ENCODE measurements at regions not wholly inside any gene's neighbourhood (a gene's known extent, or its start where the extent isn't known, plus 50 kb on each side); places are given as distances from the start of the nearest gene placed in this dataset.

DNA sequence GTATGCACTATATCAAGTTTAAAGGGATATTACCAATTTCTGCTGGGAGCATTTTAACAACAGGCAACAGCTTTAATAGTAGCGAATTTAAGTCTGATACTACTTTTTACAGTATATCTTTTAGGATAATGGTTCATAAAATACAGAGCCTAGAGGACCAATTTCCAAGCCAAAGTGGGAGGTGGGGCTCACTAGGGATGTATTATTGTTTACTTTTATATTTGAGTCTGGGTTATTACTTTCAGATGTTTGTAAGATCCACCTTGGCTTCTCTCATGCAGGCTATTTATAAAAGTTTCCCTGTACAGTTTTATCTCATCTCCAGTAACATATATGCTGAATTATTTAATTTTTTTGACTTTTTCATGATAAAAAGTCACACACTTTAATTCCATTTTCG is 242.0 kb downstream of the CMPK2 start:
- H3K27ac ChIP-seq, result no peak overlapping the region
- no peak for TF ChIP-seq ZFX (IDR thresholded peaks at IDR 0.05; ENCODE audit: borderline replicate concordance)
- TF ChIP-seq, protein P1, sequence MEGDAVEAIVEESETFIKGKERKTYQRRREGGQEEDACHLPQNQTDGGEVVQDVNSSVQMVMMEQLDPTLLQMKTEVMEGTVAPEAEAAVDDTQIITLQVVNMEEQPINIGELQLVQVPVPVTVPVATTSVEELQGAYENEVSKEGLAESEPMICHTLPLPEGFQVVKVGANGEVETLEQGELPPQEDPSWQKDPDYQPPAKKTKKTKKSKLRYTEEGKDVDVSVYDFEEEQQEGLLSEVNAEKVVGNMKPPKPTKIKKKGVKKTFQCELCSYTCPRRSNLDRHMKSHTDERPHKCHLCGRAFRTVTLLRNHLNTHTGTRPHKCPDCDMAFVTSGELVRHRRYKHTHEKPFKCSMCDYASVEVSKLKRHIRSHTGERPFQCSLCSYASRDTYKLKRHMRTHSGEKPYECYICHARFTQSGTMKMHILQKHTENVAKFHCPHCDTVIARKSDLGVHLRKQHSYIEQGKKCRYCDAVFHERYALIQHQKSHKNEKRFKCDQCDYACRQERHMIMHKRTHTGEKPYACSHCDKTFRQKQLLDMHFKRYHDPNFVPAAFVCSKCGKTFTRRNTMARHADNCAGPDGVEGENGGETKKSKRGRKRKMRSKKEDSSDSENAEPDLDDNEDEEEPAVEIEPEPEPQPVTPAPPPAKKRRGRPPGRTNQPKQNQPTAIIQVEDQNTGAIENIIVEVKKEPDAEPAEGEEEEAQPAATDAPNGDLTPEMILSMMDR (IDR thresholded peaks at IDR 0.05), result no peak

DNA sequence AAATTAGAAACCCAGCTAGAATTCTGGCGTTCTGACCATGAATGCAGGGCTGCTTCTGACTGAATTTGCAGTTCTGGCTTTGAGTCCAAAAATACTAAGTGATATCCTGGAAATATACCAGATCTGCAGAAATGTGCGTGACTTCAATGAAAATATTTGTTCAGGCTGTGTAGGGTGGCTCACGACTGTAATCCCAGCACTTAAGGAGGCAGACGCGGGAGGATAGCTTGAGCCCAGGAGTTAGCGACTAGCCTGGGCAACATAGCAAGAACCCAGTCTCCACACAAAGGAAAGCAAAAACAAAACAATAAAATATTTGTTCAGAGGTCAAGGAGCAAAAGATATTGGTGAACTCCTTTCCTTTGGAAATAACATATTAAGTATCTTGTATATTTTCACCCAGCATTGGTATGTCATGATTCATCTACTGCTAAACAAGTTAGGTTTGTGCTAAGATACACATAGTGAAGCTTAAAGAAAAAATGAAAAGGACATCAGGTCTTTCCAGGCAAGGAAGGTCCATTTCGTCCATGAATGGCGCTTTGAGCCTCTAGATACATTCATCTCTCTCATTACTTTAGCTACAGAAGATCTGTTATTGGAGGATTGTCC is 239.2 kb downstream of the CMPK2 start:
- no peak for TF ChIP-seq ZFX (IDR thresholded peaks at IDR 0.05; ENCODE audit: borderline replicate concordance)
- TF ChIP-seq, protein P1 (IDR thresholded peaks at IDR 0.05), result no peak
- H3K27ac ChIP-seq, result no peak overlapping the region

DNA sequence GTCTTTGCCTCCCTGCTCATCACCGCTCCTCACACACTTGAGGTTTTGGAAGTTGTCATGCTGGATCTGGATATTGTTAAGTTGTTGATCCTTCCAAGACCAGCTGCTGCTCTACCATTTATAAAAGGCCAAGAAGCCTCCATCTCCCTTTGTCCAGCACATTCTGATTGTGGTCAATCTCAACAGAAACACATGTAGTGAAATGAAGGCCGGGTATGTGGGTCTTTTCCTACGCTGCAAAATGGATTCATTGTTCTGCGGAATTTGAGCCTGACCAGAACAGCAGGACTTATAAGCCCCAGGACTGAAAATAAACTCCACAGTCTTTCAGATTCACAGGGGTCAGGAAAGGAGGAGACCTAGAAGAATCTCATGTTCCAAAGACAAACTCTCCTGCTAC is 238.4 kb downstream of the CMPK2 start:
- no peak overlapping the region for H3K27ac ChIP-seq
- TF ChIP-seq, protein P1 (IDR thresholded peaks at IDR 0.05), result no peak
- no peak for TF ChIP-seq ZFX (IDR thresholded peaks at IDR 0.05; ENCODE audit: borderline replicate concordance)

DNA sequence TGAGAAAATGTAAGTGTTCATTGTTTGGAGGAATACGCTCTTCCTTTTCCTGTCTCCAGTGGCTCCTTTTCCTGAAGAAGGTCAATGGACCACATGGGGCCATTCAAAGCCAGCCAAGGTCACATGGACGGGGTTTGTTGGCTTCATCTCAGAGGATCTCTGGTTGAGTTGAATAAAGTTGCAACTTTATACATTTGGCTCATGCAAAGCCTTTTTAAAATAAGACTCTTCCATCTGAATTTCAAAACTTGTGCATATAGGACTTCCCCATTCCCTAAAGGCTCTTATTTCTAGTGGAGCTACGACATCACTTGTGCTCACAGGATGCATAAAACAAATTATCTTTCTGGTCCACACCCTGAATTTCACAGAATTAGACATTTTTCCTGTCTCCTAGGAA is 235.5 kb downstream of the CMPK2 start:
- TF ChIP-seq, protein P1 (IDR thresholded peaks at IDR 0.05), result no peak
- TF ChIP-seq ZFX (IDR thresholded peaks at IDR 0.05; ENCODE audit: borderline replicate concordance), result no peak
- H3K27ac ChIP-seq, result no peak overlapping the region

DNA sequence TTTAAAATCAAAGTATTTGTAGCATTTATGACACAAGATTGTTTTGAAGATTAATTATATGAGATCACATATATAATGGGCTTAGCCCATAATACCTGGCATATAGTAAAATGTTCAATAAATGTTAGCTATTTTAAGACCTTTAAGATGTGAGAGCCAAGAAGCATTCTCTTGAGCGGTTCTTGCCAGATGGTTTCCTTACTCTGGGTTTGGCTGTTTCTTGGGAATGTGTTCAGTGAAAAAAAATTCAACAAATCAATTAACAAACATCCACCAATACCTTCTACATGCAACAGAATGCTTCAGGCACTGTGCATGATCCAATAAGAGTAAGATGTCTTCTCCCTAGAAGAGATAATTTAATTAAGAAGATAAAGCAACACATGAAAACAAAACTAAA is 230.4 kb downstream of the CMPK2 start:
- no peak for TF ChIP-seq ZFX (IDR thresholded peaks at IDR 0.05; ENCODE audit: borderline replicate concordance)
- TF ChIP-seq, protein P1 (IDR thresholded peaks at IDR 0.05), result no peak
- H3K27ac ChIP-seq, result no peak overlapping the region

DNA sequence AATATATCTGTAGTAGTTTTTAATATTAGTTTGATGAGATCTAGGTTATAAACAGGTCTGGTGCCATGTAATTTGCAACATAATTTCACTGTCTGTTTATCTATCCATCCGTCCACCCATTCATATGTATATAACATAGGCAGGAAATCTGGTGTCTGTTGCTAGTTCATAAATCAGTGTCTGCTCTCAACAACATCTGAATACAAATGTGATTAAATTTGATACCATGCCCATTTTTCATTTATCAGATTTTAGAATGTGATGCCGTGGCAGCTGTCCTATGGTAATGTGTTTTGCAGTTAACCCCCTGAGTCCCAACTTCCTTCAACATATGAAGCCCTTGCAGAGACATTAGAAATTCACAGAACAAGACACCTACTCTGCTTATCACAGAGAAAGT is 228.4 kb downstream of the CMPK2 start:
- H3K27ac ChIP-seq, result no peak overlapping the region
- TF ChIP-seq, protein P1 (IDR thresholded peaks at IDR 0.05), result no peak
- no peak for TF ChIP-seq ZFX (IDR thresholded peaks at IDR 0.05; ENCODE audit: borderline replicate concordance)

DNA sequence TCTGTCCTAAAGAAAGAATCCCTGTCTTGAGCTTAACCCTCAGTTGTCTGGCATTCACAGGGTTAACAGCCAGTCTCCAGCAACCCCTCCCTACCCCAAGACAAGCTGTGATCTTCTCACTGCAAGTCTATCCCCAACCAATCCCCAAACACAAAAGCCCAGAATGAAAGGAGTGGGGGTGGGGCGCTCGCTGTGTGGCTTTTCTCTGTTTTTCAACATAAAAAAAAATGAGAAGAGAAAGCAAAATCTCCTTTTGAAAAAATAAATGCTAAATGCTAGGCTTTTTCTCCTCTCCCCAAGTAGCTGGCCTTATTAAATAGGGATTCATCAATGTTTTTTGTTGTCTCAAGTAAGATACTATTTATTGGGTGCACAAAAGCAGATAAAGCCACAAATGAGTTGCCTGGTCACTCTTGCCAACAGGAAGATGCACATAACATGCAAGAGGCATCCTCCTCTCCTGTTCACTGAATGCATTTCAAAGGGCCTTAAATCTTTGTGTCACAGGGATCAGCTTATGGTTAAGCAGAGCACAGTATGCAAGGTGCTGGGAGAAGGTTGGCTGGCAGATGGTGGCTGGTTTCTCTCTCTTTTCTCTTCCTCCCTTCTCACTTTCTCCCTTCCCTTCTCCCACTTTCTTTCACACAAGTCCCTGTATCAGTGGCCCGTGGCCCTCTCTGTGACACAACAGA is 225.6 kb downstream of the CMPK2 start:
- TF ChIP-seq ZFX (IDR thresholded peaks at IDR 0.05; ENCODE audit: borderline replicate concordance), result no peak
- TF ChIP-seq, protein P1 (IDR thresholded peaks at IDR 0.05), result no peak
- H3K27ac ChIP-seq, result no peak overlapping the region

Data from 22Rv1 (cell line).